Liver (tissue), 8 donors: ENCODE measurements at regions not wholly inside any gene's neighbourhood (a gene's known extent, or its start where the extent isn't known, plus 50 kb on each side); places are given as distances from the start of the nearest gene placed in this dataset.

Experiments
- DNase-seq: peaks from one replicate; pipeline ENCODE4 v3.0.0-alpha.2; 2017; ENCODE audit warnings: low spot score
- H3K27ac ChIP-seq, 2 donors: one replicate each; pipeline ENCODE4 v1.7.0; 2013; ENCODE audit warnings: inconsistent platforms in 2 of 2, low read length in 2 of 2, control low read depth in 1 of 2, low read depth in 1 of 2, mild to moderate bottlenecking in 1 of 2
- H3K27me3 ChIP-seq, 4 donors: one replicate each; pipeline versions ENCODE4 v1.6.1 to v1.7.0; 2013; ENCODE audit warnings: low read length in 3 of 4, inconsistent platforms in 1 of 4, mild to moderate bottlenecking in 1 of 4, moderate library complexity in 1 of 4; ENCODE audit not compliant: control insufficient read depth in 4 of 4, insufficient read depth in 4 of 4
- H3K36me3 ChIP-seq, 4 donors: one replicate each; pipeline versions ENCODE4 v1.6.1 to v1.7.0; 2013; ENCODE audit warnings: low read length in 3 of 4, mild to moderate bottlenecking in 3 of 4, low read depth in 1 of 4, moderate library complexity in 1 of 4; ENCODE audit not compliant: control insufficient read depth in 4 of 4, insufficient read depth in 3 of 4
- H3K4me1 ChIP-seq, 4 donors: one replicate each; pipeline versions ENCODE4 v1.6.1 to v1.7.0; 2013; ENCODE audit warnings: low read length in 3 of 4, mild to moderate bottlenecking in 3 of 4, moderate library complexity in 1 of 4; ENCODE audit not compliant: control insufficient read depth in 4 of 4, insufficient read depth in 4 of 4
- H3K4me3 ChIP-seq, 3 donors: one replicate each; pipeline versions ENCODE4 v1.6.1 to v1.7.0; 2013; ENCODE audit warnings: low read length in 3 of 3, control low read depth in 1 of 3, low read depth in 1 of 3, mild to moderate bottlenecking in 1 of 3
- H3K9ac ChIP-seq, 2 donors: one replicate each; pipeline ENCODE4 v1.7.0; 2013; ENCODE audit warnings: low read length in 2 of 2, mild to moderate bottlenecking in 2 of 2, moderate library complexity in 2 of 2, control low read depth in 1 of 2, low read depth in 1 of 2
- H3K9me3 ChIP-seq, 4 donors: one replicate each; pipeline versions ENCODE4 v1.6.1 to v1.7.0; 2013; ENCODE audit warnings: low read length in 3 of 4; ENCODE audit not compliant: control insufficient read depth in 4 of 4
- ATF3 ChIP-seq: IDR thresholded peaks from 2 replicates; pipeline ENCODE4 v1.6.1; 2016; ENCODE audit warnings: antibody characterized with exemption
- CTCF ChIP-seq: fragments of 150-350 bp; IDR thresholded peaks from 2 replicates; pipeline ENCODE4 v1.5.1; 2017; ENCODE audit warnings: improper control_type of control experiment, low read depth, low read length; ENCODE audit not compliant: missing input control
- EGR1 ChIP-seq, 2 donors: IDR thresholded peaks; 2 replicates each; pipeline ENCODE4 v1.6.1; 2016 to 2018; ENCODE audit warnings: antibody characterized with exemption in 2 of 2, low read depth in 2 of 2
- FOXA1 ChIP-seq: IDR thresholded peaks from 2 replicates; pipeline ENCODE4 v1.6.1; 2016; ENCODE audit warnings: antibody characterized with exemption
- FOXA2 ChIP-seq: IDR thresholded peaks from 2 replicates; pipeline ENCODE4 v1.6.1; 2016; ENCODE audit warnings: antibody characterized with exemption
- GABPA ChIP-seq, 2 donors: IDR thresholded peaks in 1 of 2; conservative IDR thresholded peaks in 1 of 2; 2 replicates each; pipeline ENCODE4 v1.6.1; 2016; ENCODE audit warnings: antibody characterized with exemption in 2 of 2, mild to moderate bottlenecking in 1 of 2, moderate library complexity in 1 of 2
- HNF4A ChIP-seq, 2 donors: conservative IDR thresholded peaks; 2 replicates each; pipeline ENCODE4 v1.6.1; 2016; ENCODE audit warnings: antibody characterized with exemption in 2 of 2, mild to moderate bottlenecking in 2 of 2
- HNF4G ChIP-seq: IDR thresholded peaks from 2 replicates; pipeline ENCODE4 v1.6.1; 2016; ENCODE audit warnings: antibody characterized with exemption
- JUND ChIP-seq, 2 donors: IDR thresholded peaks; 2 replicates each; pipeline ENCODE4 v1.6.1; 2016; ENCODE audit warnings: antibody characterized with exemption in 2 of 2
- MAX ChIP-seq: IDR thresholded peaks from 2 replicates; pipeline ENCODE4 v1.6.1; 2016; ENCODE audit warnings: antibody characterized with exemption
- NR2F2 ChIP-seq: IDR thresholded peaks from 2 replicates; pipeline ENCODE4 v1.6.1; 2016; ENCODE audit warnings: antibody characterized with exemption
- RAD21 ChIP-seq, 2 donors: IDR thresholded peaks; 2 replicates each; pipeline ENCODE4 v1.6.1; 2016; ENCODE audit warnings: antibody characterized with exemption in 2 of 2, mild to moderate bottlenecking in 2 of 2
- REST ChIP-seq: IDR thresholded peaks from 2 replicates; pipeline ENCODE4 v1.6.1; 2016; ENCODE audit warnings: antibody characterized with exemption, mild to moderate bottlenecking
- RXRA ChIP-seq, 2 donors: IDR thresholded peaks; 2 replicates each; pipeline ENCODE4 v1.6.1; 2017 to 2018; ENCODE audit warnings: antibody characterized with exemption in 2 of 2, mild to moderate bottlenecking in 1 of 2
- SP1 ChIP-seq: IDR thresholded peaks from 2 replicates; pipeline ENCODE4 v1.6.1; 2018; ENCODE audit warnings: antibody characterized with exemption, mild to moderate bottlenecking
- TAF1 ChIP-seq: conservative IDR thresholded peaks from 2 replicates; pipeline ENCODE4 v1.6.1; 2016; ENCODE audit warnings: antibody characterized with exemption, mild to moderate bottlenecking
- YY1 ChIP-seq: IDR thresholded peaks from 2 replicates; pipeline ENCODE4 v1.6.1; 2016; ENCODE audit warnings: antibody characterized with exemption, mild to moderate bottlenecking
- ZBTB33 ChIP-seq: IDR thresholded peaks from 2 replicates; pipeline ENCODE4 v1.6.1; 2016; ENCODE audit warnings: antibody characterized with exemption
- WGBS: extraction: QIAGEN DNeasy Blood & Tissue Kit; methylation state at CpG from one replicate; pipeline ENCODE4 v1.1.7; 2013; 5-methylcytosine and 5-hydroxymethylcytosine counted together
- donor health status: healthy.
- donor health status: healthy.
- donor health status: healthy.
- donor health status: healthy.
- donor health status: healthy.

- TF ChIP-seq SP1 (no peak), HNF4A (conservative IDR thresholded peaks at IDR 0.05) (no peak), RAD21 (IDR thresholded peaks at IDR 0.05) (no peak), FOXA1 (no peak), YY1 (no peak), ZBTB33 (no peak), MAX (no peak), HNF4G (no peak), FOXA2 (no peak), NR2F2 (no peak), CTCF (no peak), GABPA (IDR thresholded peaks at IDR 0.05 in 1 of 2, conservative IDR thresholded peaks at IDR 0.05 in 1 of 2) (no peak), RXRA (IDR thresholded peaks at IDR 0.05) (no peak), JUND (IDR thresholded peaks at IDR 0.05) (no peak), ATF3 (no peak), REST (no peak), TAF1 (no peak), EGR1 (IDR thresholded peaks at IDR 0.05; ENCODE audit: low read depth in 2 of 2) (no peak)
- no peak for DNase-seq
- H3K4me3 ChIP-seq, result no peak overlapping the region
- H3K36me3 ChIP-seq, result no peaks in the 10 kb centered on the region
- 77% methylated on average over 1 of the region's 1 CpG for WGBS
- H3K9ac ChIP-seq, result no peak overlapping the region
- H3K27ac ChIP-seq, result no peak overlapping the region
- H3K9me3 ChIP-seq, result peaks cover 0 to 4% (median 0%) of the 10 kb centered on the region in 4 donors
- no peaks in the 10 kb centered on the region for H3K27me3 ChIP-seq
- H3K4me1 ChIP-seq, result no peaks in the 10 kb centered on the region
Observed at GRCh38 chr21:27584256-27584655, 617.4 kb upstream of the ADAMTS5 start.
